NCI-H524 (cell line): ENCODE measurements at regions not wholly inside any gene's neighbourhood (a gene's known extent, or its start where the extent isn't known, plus 50 kb on each side); places are given as distances from the start of the nearest gene placed in this dataset.

Experiments used
- DNase-seq, 2 experiments: peaks; one replicate each; lab custom pipeline; 2025; lab: John Stamatoyannopoulos, UW

GRCh38 chr2:123258877-123259539 is 766.1 kb upstream of the CNTNAP5 start:
- DNase-seq = no peak

GRCh38 chr2:123262856-123263255 is 762.2 kb upstream of the CNTNAP5 start:
- DNase-seq = no peak

- DNase-seq = no peak
Measured at GRCh38 chr2:123283431-123283830, 741.7 kb upstream of the CNTNAP5 start.

GRCh38 chr2:123303731-123304130 is 721.4 kb upstream of the CNTNAP5 start:
- peak; percentile 0 to 35 for DNase-seq
